GM19395 (cell line): ENCODE measurements at regions not wholly inside any gene's neighbourhood (a gene's known extent, or its start where the extent isn't known, plus 50 kb on each side); places are given as distances from the start of the nearest gene placed in this dataset.
"Not testable (repeated sequence)": the region's sequence is repeated elsewhere in the genome, so short reads cannot be mapped to it uniquely, and the experiment has no call there.

Source experiments
- ATAC-seq: cut with Tn5 transposase; IDR thresholded peaks from one replicate; pipeline ENCODE4 v1.9.1; 2021; ENCODE audit warnings: mild to moderate bottlenecking, moderate library complexity; ENCODE audit not compliant: unreplicated experiment

GRCh38 chr20:22106308-22106938 lies 401.0 kb downstream of the PAX1 start:
- no peak for ATAC-seq

- ATAC-seq: no peak
Observed at GRCh38 chr20:22101606-22102005, 396.1 kb downstream of the PAX1 start.

GRCh38 chr20:22100686-22101085 lies 395.2 kb downstream of the PAX1 start:
- no peak for ATAC-seq

GRCh38 chr20:22099348-22099747 lies 393.9 kb downstream of the PAX1 start:
- ATAC-seq: no peak

- no peak for ATAC-seq
Observed at GRCh38 chr20:22098511-22098910, 393.0 kb downstream of the PAX1 start.

- no peak for ATAC-seq
Observed at GRCh38 chr20:22093122-22093521, 387.7 kb downstream of the PAX1 start.

GRCh38 chr20:22088882-22089281 lies 383.4 kb downstream of the PAX1 start:
- ATAC-seq: no peak

GRCh38 chr20:22080985-22081384 lies 375.5 kb downstream of the PAX1 start:
- no peak for ATAC-seq

- ATAC-seq: no peak
Observed at GRCh38 chr20:22074635-22075034, 369.2 kb downstream of the PAX1 start.

GRCh38 chr20:22071841-22072240 lies 366.4 kb downstream of the PAX1 start:
- ATAC-seq: no peak

GRCh38 chr20:22070610-22071058 lies 365.2 kb downstream of the PAX1 start:
- no peak for ATAC-seq

GRCh38 chr20:22063753-22064152 lies 358.3 kb downstream of the PAX1 start:
- ATAC-seq: no peak

- ATAC-seq: no peak
Observed at GRCh38 chr20:22062874-22063273, 357.4 kb downstream of the PAX1 start.

- ATAC-seq: no peak
Observed at GRCh38 chr20:22060610-22061009, 355.1 kb downstream of the PAX1 start.

- no peak for ATAC-seq
Observed at GRCh38 chr20:22058746-22059145, 353.3 kb downstream of the PAX1 start.

- ATAC-seq: no peak
Observed at GRCh38 chr20:22055981-22056380, 350.5 kb downstream of the PAX1 start.

- ATAC-seq: no peak
Observed at GRCh38 chr20:22052025-22052650, 346.7 kb downstream of the PAX1 start.

GRCh38 chr20:22045956-22046507 lies 340.6 kb downstream of the PAX1 start:
- ATAC-seq: not testable (repeated sequence)

GRCh38 chr20:22027423-22027822 lies 322.0 kb downstream of the PAX1 start:
- ATAC-seq: no peak

- no peak for ATAC-seq
Observed at GRCh38 chr20:22020201-22020600, 314.7 kb downstream of the PAX1 start.

GRCh38 chr20:22008456-22008855 lies 303.0 kb downstream of the PAX1 start:
- no peak for ATAC-seq

- ATAC-seq: no peak
Observed at GRCh38 chr20:22006306-22006705, 300.8 kb downstream of the PAX1 start.
